NCI-H526 treated with DMSO at 0.1 percent for 48 hours (cell line): ENCODE measurements at regions not wholly inside any gene's neighbourhood (a gene's known extent, or its start where the extent isn't known, plus 50 kb on each side); places are given as distances from the start of the nearest gene placed in this dataset.
A peak's percentile ranks its signal among the peaks of the same experiment; 100 is the strongest.

Source experiments
- DNase-seq: peaks from one replicate; lab custom pipeline; 2025; lab: John Stamatoyannopoulos, UW

DNA sequence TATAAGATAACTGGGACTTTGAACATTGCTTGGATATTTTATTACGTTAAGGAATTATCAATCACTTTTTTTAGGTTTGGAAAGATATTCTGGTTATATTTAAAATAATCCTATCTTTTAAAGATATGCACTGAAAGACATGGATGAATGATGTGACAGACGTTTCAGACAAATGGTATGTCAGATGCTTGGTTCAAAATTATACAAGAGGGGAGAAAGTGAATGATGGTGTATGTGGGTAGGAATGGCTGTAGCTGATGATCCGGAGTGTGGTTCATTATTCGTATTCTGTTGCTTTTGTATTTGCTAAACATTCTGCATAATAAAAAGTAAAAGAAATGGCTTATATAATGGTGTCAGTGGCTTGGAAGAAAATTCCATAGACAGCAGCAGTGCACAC is 51.0 kb upstream of the SNRPB2 start:
- DNase-seq = no peak

DNA sequence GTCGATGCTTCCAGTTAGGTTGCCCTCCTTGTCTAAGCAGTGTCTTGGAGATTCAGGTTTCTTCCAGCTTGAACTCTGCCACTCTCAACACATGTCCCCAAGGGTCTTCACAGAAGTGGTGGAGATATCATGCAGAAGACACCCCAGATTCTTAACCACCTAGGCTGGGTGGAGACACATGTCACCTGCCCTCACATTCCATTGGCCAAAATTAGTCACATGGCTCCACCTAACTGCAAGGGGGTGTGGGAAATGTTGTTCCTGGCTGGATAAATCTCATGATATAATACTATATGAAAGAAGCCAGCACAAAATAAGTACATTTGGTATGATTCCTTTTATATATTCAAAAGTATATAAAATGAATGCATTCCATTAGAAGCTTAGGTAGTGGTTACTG is 52.9 kb upstream of the SNRPB2 start:
- DNase-seq = no peak

DNA sequence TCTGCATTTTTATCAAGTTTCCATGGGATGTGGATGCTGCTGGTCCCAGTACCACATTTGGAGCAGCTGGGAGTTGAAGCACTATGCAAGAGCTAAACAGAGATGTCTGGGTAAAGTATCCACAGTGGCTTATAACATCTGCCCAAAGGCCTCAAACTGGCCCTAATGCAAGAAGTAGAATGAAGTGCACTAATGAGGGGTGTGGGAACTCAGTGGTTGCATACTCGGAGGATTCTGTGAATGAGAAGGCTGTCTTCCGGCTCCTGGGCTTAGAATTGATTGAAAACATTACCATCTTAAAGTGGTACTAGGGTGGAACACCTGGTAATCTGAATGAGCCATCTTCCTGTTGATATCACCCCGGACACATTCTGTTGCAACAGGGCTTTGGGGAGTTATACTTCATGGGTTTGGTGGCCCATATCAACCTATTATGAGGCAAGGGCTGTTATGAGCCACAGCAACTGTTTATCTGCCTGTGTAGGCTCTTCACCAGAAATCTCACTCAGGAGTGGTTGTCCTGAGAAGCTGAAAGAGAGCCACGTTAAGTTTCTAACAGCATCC is 54.7 kb upstream of the SNRPB2 start:
- DNase-seq = no peak

DNA sequence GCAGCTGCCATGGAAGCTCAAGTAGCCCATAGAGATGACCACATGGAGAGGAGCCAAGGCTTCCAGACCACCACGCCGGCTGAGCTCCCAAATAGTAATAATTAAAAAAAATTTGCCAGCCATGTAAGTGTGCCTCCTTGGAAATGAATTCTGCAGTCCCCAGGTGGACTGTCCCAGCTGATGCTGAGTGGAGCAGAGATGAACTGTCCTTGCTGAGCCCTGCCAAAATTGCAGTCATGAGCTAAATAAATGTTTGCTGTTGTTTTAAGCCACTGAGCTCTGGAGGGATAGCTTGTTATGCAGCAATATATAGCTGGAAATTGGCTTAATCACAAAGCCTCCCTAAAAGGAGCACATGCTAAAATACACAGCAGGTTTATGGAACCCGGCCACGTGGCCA is 55.6 kb upstream of the SNRPB2 start:
- no peak for DNase-seq

DNA sequence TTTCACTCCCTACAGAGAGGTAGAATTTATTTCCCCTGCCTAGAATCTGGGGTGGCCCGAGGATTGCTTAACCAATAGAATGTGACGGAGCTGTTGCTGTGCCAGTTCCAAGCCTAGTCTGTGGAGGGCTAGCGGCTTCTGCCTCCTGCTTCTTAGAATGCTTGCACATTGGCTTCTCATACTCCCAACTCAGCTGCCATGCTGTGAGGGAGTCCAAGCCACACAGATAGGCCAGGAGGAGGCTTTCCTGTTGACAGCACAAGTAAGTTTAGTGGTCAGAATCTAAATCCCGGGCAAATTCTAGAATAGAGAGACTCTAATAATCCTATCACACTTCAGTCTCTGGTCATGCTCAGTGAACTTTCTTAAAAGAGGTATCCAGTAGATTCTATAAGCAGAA is 57.5 kb upstream of the SNRPB2 start:
- no peak for DNase-seq

DNA sequence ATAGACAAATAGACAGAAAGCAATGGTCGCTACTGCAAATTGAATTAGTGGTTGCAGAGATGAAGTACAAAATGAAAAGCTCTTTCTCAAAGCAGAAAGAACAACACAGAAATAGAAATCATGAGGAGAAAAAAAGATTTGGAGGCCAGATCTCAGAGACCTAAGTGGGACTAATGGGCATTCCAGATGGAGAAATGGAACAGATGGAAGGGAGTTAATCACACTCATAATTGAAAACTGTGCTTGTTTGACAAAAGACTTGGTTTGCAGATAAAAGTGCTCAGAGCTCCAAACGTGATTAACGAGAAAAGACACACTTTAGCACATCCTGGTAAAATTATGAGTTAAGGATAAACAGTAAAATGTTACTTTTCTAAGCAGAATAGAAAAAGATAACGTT is 58.1 kb upstream of the SNRPB2 start:
- no peak for DNase-seq

DNA sequence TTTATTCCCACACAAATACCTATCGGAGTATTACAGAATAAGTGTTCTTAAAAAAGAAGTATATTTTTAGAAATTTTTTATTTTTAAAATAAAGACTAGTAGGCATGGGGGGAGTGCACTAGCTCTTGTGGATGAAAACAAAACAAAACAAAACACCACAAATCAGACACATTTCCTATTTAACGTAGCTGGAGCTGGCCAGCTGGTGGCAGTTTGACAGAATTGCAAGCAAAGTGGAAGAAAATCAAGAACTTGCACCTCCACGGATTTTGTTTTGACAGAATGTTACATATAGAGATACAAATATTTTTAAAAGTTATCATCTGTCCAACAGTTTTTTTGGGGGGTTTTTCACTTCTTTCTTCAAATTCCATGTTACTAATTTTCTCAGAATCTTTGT is 63.6 kb upstream of the SNRPB2 start:
- no peak for DNase-seq

DNA sequence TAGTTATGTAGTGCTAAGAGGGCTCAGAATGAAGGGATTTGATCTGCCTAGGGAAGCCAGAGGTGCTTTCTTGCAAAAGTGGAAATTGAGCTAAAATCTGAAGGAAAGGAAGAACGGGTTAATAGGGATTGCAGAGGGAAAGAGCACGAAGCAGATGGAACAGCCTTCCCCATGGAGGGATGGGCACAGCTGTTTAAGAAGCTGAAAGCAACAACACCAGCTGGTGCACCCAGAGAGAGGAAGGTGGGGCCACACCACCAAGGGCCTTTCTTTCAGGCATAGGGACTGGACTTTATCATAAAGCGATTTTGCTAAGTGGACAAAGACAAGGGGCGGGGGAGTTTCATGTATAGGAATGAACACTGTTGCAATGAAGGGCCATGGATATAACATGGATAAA is 65.8 kb upstream of the SNRPB2 start:
- DNase-seq = no peak

DNA sequence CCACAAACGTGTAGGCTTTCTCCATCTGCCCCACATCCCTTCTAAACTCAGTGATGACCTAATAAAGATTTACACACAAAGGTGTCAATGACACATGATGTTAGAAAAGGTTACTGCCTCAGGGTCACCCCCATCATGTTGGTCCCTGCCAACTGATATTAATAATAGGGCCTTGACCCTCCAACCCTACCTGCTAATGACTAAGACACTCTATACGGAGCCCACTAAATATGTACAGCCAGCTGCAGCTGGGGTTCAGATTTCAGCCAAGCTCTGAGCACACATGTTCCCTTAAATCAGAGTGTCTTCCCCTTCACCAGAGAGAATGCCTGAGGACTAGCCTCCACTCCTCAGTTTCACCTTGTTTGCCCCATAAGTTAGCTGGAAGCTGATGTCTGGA is 67.4 kb upstream of the SNRPB2 start:
- no peak for DNase-seq

DNA sequence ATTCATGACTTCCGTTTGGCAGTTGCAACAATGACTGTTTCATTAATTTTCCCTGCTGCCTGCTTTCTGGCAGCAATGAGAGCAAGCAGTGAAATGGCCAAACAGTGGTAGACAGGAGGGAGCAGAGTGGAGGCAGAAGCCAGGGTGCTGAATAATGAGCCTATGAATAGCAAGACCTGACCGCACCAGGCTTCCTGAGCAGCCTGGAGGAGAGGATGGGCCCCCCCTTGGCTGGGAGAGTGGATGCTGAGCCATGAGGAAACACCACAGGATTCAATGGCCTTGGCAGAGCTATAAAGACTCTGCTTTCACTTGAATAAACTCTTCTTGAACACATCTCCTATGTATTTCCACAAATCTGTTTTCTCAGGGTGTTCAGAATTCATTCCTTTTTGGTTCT is 68.1 kb upstream of the SNRPB2 start:
- DNase-seq = no peak

DNA sequence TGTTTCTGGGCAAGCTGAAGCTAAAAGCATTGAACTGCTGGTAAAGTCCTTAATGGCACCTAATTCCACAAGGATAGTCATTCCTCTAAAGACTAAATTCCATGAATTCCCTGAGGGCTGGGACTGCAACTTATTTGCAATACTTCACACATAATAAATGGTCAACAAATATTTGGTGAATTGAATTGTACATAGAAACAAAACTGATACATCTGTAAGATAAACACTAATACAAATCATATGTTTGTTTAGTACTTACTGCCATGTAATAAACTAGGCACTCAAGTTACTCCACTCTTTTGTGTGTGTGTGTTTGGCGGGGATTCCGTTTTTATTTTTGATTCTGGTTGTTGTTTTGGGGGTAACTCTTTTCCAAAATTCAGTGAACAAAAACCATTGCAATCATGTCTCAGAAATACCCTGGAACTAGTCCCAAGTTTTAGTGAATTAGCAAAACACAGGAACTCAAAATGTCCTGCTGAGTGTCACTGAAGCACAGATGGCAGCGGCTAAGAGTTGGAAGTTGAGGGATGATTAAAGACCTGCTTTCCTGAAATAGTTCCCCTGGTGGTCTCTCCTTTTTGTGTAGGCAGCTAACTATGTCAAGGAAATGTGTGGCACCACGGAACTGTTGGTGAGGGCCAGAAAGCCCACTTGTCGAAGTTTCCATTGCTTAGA is 74.8 kb upstream of the SNRPB2 start:
- DNase-seq = peak; percentile 30

DNA sequence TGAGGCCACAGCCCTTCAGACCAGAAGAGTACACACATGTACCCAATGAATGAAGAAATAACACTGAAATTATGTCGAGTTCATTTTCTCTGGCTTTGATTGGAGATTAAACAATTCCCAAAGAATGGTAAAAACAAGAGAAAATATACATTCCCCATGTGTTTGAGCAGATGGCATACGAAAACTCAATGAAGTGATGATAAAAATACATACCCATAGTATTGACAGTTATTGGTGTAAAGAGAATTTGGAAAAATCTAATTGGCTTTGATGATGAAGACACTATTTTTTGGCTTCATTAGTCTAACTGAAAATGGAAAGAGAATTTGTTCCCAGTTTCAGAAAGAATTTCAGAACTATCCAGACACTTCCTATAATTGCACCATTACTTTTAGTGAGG is 76.6 kb upstream of the SNRPB2 start:
- no peak for DNase-seq

DNA sequence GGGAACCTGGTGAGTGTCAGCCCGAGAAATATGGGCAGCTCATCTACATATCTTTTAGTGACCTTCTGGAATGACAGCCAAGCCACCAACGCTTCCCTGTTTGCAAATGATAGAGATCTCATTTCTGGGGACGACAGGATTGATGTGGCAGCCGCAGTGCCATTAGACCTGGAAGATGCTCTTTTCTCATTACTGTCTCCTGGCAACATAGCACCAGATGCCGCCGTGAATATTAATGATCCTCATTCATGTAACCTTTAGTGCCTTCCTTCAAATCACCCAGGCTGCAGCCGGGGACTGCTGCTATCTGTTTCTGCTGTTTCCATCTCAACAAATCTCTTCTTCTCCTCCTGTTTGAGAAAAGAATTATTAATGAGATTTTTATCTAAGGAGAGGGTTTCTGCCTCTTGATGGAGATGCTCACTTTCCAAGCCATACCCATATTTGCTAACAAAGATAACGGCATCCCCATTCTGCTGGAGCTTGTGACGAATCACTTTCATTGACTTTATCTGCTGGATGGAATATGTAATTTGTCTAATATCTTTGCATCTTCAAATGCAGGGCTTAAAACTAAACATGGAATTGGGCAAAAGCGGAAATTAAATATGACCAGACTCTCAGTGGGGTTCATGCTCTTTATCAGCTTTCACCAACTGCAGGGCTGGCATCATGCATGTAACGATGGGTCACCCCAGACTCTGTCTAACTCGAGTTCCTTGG is 74.8 kb upstream of the KIF16B start:
- no peak for DNase-seq

DNA sequence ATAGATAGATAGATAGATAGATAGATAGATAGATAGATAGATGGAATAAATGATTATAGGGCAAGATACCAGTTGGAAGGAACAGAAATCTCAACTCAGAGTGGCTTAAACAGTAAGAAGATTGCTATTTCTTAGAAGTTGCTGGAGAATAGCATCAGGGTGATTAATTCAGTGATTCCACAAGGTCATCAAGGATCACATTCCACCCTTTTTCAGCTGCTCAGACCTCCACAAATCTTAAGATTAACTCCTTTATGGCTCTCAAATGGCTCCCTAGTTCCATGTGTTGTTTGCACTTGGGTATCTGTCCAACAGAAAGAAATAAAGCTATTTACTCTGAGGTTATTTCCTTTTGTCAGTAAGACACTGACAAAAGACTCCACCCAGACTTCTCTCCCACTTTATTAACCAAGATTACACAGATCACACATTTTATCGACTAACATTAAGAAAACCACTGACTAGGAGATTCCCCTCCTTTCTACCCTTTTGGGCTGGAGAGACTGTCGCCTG is 68.3 kb upstream of the KIF16B start:
- DNase-seq = no peak

DNA sequence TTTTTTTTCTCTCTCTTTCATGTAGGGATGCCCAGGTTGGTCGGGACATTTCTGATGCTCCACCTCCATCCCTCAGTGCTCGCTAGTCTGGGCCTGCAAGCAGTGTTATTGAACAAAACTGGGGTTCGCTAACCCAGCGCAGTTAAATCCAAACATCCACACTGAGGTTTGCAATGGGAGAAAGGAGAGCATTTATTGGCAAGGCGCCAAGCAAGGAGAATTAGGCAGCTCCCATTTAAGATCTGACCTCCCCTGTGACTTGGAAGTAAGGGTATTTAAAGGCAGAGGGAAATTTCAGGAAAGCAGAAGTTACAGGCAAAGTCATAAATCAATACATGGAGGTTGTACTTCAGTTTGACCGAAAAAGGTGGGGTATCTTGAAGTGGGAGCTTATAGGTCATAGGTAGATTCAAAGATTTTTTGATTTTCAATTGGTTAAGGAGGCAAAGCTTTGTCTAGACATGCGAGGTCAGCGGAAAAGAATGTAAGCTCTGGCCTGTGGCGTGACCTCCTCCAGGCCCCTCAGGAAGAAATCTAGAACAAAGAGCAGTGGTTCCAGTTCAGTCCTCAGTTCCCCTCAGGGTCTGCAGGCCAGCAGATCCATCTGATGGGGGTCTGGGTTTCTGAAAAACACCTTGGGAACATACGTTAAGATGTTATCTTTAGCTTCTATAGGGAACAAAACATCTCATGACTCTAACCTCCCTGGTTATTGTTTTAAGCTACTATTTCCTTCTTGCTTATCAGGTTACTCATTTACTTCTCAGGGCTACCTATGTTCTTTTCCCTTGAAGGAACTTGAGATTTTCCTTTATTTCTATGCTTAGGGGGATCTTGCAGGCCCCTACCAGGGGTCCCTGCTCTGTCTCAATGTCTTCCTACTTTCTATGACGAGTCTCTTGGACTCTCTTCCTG is 66.0 kb upstream of the KIF16B start:
- DNase-seq = no peak

DNA sequence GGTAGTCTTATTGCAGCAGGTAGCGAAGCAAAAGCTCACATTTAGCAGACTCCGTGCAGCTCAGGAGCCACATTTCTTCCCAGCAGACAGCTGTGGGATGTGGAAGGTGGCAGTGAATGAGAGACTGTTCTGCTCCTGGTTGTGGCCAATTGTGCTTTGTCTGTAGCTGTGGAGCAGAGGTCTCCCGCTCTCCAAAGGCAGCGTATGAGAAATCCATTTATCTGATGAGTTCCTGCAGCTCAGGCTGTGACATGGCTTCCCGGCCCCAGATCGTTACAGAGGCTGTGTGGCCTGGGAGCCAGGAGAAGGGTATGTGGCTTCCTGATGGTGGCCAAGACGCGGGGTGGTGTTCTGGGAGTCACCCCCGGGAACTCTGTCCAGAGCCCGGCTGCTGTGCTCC is 64.5 kb upstream of the KIF16B start:
- DNase-seq = no peak

DNA sequence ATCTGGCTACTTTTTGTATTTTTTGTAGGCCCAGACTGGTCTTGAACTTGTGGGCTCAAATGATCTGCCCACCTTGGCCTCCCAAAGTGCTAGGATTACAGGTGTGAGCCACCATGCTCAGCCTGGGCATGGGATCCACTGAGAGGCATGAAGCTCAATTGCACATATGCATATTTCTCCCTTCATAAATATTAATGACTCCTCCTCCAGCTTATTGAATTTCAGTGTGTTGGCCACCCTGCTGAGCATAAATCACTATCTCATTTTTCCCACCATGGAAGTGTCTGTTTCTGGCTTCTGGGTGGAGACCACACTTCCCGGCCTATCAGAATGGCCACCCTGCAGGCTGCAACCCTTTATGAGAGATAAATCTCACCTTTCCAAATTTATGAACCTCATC is 53.6 kb upstream of the KIF16B start:
- no peak for DNase-seq

DNA sequence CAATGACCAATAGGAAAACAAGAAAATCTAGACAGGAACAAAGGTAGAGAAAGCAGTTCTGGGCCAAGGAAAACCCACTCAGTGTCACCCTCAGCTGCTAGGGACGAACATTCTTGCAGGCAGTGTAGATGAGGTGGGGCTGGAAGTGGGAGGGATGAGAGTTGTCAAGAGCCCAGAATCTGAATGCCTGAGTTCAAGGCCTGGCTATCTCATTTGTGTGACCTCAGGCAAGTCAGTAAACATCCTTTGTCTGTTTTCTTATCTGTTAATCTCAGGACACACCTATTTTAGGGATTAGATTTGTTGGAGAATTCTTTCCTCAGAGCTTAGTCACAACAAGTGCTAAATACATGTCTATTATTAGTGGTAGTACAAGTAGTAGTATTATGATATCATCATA is 50.9 kb upstream of the KIF16B start:
- no peak for DNase-seq
